AG09319 (cell line): ENCODE measurements at regions not wholly inside any gene's neighbourhood (a gene's known extent, or its start where the extent isn't known, plus 50 kb on each side); places are given as distances from the start of the nearest gene placed in this dataset.

ENCODE experiments used
- DNase-seq: peaks from one replicate; pipeline ENCODE4 v3.0.0-alpha.2; 2010; ENCODE audit warnings: low read depth; ENCODE audit errors: extremely low read depth
- CTCF ChIP-seq: IDR thresholded peaks from 2 replicates; pipeline ENCODE4 v1.5.1; 2011; ENCODE audit warnings: low read depth, mild to moderate bottlenecking, inconsistent platforms, low read length, moderate library complexity

- DNase-seq = no peak
- no peak for TF ChIP-seq CTCF
These were observed 361.9 kb downstream of the BCKDHB start for GRCh38 chr6:80468398-80468797.

DNA sequence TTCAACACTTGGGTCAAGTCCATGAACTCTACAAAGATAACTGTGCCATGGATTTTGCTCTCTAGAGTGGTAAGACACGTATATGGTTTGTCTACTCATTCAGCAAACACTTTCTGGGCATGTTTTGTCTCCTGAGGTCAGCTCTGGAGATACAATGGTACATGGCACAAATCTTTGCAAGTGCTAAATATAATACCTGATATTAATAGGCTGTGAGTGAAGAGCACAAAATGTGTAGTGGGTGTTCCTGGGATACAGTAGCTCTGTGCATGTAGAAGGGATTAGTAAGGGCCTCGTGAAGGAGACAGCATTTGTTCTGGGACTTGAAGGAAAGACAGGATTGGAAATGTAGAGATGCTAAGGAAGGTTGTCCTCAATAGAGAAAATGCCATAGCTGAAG is 360.9 kb downstream of the BCKDHB start:
- TF ChIP-seq CTCF = no peak
- no peak for DNase-seq

- no peak for DNase-seq
- TF ChIP-seq CTCF = no peak
These were observed 360.5 kb downstream of the BCKDHB start for GRCh38 chr6:80466981-80467380.

- no peak for DNase-seq
- no peak for TF ChIP-seq CTCF
These were observed 359.0 kb downstream of the BCKDHB start for GRCh38 chr6:80465513-80465912.

- no peak for TF ChIP-seq CTCF
- no peak for DNase-seq
These were observed 358.4 kb downstream of the BCKDHB start for GRCh38 chr6:80464901-80465300.

DNA sequence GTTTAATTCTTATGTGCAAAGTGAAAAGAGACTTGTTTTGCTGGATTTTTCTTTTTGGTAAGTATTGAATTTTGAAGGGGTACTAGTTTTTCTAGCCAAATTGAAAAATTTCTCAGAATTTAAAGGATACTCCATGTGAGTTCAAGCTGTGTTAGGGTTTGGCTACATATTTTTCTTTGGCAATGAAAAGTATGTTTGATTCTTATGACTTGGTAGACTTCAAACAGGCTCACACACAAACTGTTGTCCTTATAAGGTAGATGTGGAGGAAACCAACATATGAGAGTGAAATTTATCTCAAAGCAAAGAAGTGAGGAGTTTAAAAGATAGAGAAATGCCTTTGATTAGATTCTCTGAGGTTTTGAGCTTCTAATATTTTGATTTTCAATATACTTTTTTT is 356.7 kb downstream of the BCKDHB start:
- DNase-seq = no peak
- no peak for TF ChIP-seq CTCF

DNA sequence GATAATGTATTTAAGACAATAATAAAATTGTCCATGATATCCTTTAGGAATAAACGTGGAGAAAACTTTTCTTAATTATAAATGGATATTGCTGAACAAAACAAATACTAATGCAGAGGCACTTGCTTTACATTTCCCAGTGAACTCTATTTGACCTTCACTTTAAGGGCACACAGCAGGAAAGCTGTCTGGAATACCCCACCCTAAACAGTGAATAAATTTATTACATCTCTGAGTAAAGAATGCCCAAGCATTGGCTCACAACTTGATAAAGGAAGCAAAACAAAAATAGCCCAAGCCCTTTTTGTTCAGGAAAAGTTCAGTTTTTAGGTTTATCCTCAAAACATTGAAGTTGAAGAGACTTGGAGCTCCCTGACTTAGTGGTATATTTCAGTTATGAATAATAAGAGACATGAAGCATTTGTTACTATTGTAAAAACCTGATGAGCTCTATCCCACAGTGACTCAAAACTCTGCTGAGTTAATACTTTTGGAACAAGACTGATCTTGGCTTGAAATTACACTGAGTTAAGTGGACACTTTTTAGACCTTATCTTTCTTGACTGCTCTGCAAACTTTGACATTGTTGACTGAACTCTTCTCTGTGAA is 353.9 kb downstream of the BCKDHB start:
- TF ChIP-seq CTCF = no peak
- no peak for DNase-seq
